Lower leg skin (tissue), 4 donors: ENCODE measurements at regions not wholly inside any gene's neighbourhood (a gene's known extent, or its start where the extent isn't known, plus 50 kb on each side); places are given as distances from the start of the nearest gene placed in this dataset.

Experiments used
- DNase-seq, 2 donors: peaks; one replicate each; pipeline ENCODE4 v3.0.0-alpha.2; 2019; ENCODE audit warnings: low spot score in 2 of 2
- H3K4me3 ChIP-seq: fragments of 200-600 bp; sonication (generic); 2 replicates; pipeline ENCODE4 v1.5.1; 2017; ENCODE audit warnings: mild to moderate bottlenecking, low read depth; ENCODE audit not compliant: poor library complexity, severe bottlenecking
- CTCF ChIP-seq, 3 donors: fragments of 450-650 bp; IDR thresholded peaks; one replicate each; pipeline ENCODE4 v1.5.1; 2016; ENCODE audit warnings: antibody characterized with exemption in 3 of 3, mild to moderate bottlenecking in 3 of 3, moderate library complexity in 2 of 3
- POLR2A ChIP-seq, 2 donors: fragments of 450-650 bp; IDR thresholded peaks; one replicate each; pipeline ENCODE4 v1.6.1; 2016 to 2017; ENCODE audit warnings: antibody characterized with exemption in 2 of 2, mild to moderate bottlenecking in 1 of 2, moderate library complexity in 1 of 2
- WGBS, 2 donors: methylation state at CpG; one replicate each; pipeline ENCODE4 v1.1.5; 2018; 5-methylcytosine and 5-hydroxymethylcytosine counted together
- intact Hi-C: fragments of 100-400 bp; cut with DNase I; formaldehyde crosslinking; loops from one replicate; pipeline ENCODE4 v1.15.0; 2023; ENCODE audit warnings: low total_unique reads

GRCh38 chr4:124596816-124597215 lies 115.7 kb downstream of the ANKRD50 start:
- WGBS, 2 donors, result 43 to 61% methylated on average over 4 of the region's 4 CpGs
- DNase-seq, result no peak
- H3K4me3 ChIP-seq, result no peak overlapping the region
- intact Hi-C loops, result no loop called here
- TF ChIP-seq CTCF (IDR thresholded peaks at IDR 0.05) (no peak), POLR2A (IDR thresholded peaks at IDR 0.05) (no peak)

GRCh38 chr4:124610211-124610610 lies 102.3 kb downstream of the ANKRD50 start:
- intact Hi-C loops, result no loop called here
- H3K4me3 ChIP-seq, result no peak overlapping the region
- 40 to 48% methylated on average over 2 of the region's 2 CpGs for WGBS, 2 donors

More at GRCh38 chr4:124610211-124610610, 102.3 kb downstream of the ANKRD50 start:
- no peak for DNase-seq
- TF ChIP-seq CTCF (IDR thresholded peaks at IDR 0.05) (no peak), POLR2A (IDR thresholded peaks at IDR 0.05) (no peak)
